WTC11 (cell line): ENCODE measurements at regions not wholly inside any gene's neighbourhood (a gene's known extent, or its start where the extent isn't known, plus 50 kb on each side); places are given as distances from the start of the nearest gene placed in this dataset.

Source experiments
- ATAC-seq: fragments of 200-7000 bp; cut with Tn5 transposase; 2 replicates; pipeline ENCODE4 v1.10.0; 2021; ENCODE audit warnings: mild to moderate bottlenecking, moderate library complexity
- CTCF ChIA-PET: fragments of 300-600 bp; sonication (Branson Sonifier 250); formaldehyde crosslinking; loops from one replicate; lab custom pipeline; 2021; ENCODE audit warnings: antibody characterized with exemption; lab: Charles Lee
- POLR2A ChIA-PET: fragments of 350-600 bp; sonication (Branson Sonifier 250); formaldehyde crosslinking; loops from one replicate; lab custom pipeline; 2021; ENCODE audit warnings: antibody characterized with exemption; lab: Charles Lee
- DNase-seq: peaks from one replicate; pipeline ENCODE4 v3.0.0; 2021; ENCODE audit warnings: low spot score
- H3K27ac Mint-ChIP-seq: 2 replicates; pipeline ENCODE4 v1.8.0; 2021; ENCODE audit warnings: mixed read lengths
- H3K27me3 Mint-ChIP-seq: 2 replicates; pipeline ENCODE4 v1.8.0; 2021; ENCODE audit warnings: low read depth, mild to moderate bottlenecking, moderate library complexity, mixed read lengths
- H3K36me3 Mint-ChIP-seq: 2 replicates; pipeline ENCODE4 v1.8.0; 2021; ENCODE audit warnings: mixed read lengths
- H3K4me1 Mint-ChIP-seq: 2 replicates; pipeline ENCODE4 v1.8.0; 2022; ENCODE audit warnings: mixed read lengths
- H3K4me3 Mint-ChIP-seq: 2 replicates; pipeline ENCODE4 v1.8.0; 2021; ENCODE audit warnings: mild to moderate bottlenecking, moderate library complexity, mixed read lengths
- H3K9me3 Mint-ChIP-seq: 2 replicates; pipeline ENCODE4 v1.8.0; 2021; ENCODE audit warnings: mixed read lengths
- ARID4B ChIP-seq: sonication (generic); formaldehyde crosslinking; IDR thresholded peaks from 2 replicates; pipeline ENCODE4 v1.8.0; 2023; ENCODE audit warnings: missing genetic modification reagents, mild to moderate bottlenecking, borderline replicate concordance
- ATF1 ChIP-seq: sonication (generic); formaldehyde crosslinking; IDR thresholded peaks from 2 replicates; pipeline ENCODE4 v1.8.1; 2023; ENCODE audit warnings: mild to moderate bottlenecking, moderate library complexity, missing genetic modification reagents
- CTCF ChIP-seq: fragments of 200-600 bp; IDR thresholded peaks from 2 replicates; pipeline ENCODE4 v1.8.0; 2022; ENCODE audit warnings: antibody characterized with exemption
- ELF4 ChIP-seq: sonication (generic); formaldehyde crosslinking; IDR thresholded peaks from 2 replicates; pipeline ENCODE4 v1.8.1; 2022; ENCODE audit warnings: low read depth, mild to moderate bottlenecking, moderate library complexity, missing genetic modification reagents
- FOXP1 ChIP-seq: sonication (generic); formaldehyde crosslinking; IDR thresholded peaks from 2 replicates; pipeline ENCODE4 v1.8.0; 2022; ENCODE audit warnings: missing genetic modification reagents, mild to moderate bottlenecking, moderate library complexity, borderline replicate concordance
- MAX ChIP-seq: sonication (generic); formaldehyde crosslinking; IDR thresholded peaks from 2 replicates; pipeline ENCODE4 v1.8.0; 2022; ENCODE audit warnings: mild to moderate bottlenecking, missing genetic modification reagents
- MXD4 ChIP-seq: fragments of 250-450 bp; sonication (Bioruptor Pico); IDR thresholded peaks from 2 replicates; pipeline ENCODE4 v1.8.0; 2021; ENCODE audit warnings: mild to moderate bottlenecking, moderate library complexity, borderline replicate concordance
- RELA ChIP-seq: sonication (generic); formaldehyde crosslinking; IDR thresholded peaks from 2 replicates; pipeline ENCODE4 v1.8.1; 2022; ENCODE audit warnings: missing genetic modification reagents, mild to moderate bottlenecking, borderline replicate concordance
- SOX15 ChIP-seq: fragments of 250-450 bp; sonication (Bioruptor Pico); IDR thresholded peaks from 2 replicates; pipeline ENCODE4 v1.9.0; 2021; ENCODE audit warnings: mild to moderate bottlenecking
- STAT6 ChIP-seq: sonication (generic); formaldehyde crosslinking; conservative IDR thresholded peaks from 2 replicates; pipeline ENCODE4 v1.8.1; 2023; ENCODE audit warnings: mild to moderate bottlenecking, low read depth, missing genetic modification reagents, moderate library complexity
- TEAD1 ChIP-seq: sonication (generic); formaldehyde crosslinking; IDR thresholded peaks from 2 replicates; pipeline ENCODE4 v1.8.0; 2022; ENCODE audit warnings: mild to moderate bottlenecking, missing genetic modification reagents
- ZNF138 ChIP-seq: sonication (generic); formaldehyde crosslinking; conservative IDR thresholded peaks from 2 replicates; pipeline ENCODE4 v1.8.1; 2022; ENCODE audit warnings: mild to moderate bottlenecking, moderate library complexity, missing genetic modification reagents
- ZNF232 ChIP-seq: sonication (generic); formaldehyde crosslinking; IDR thresholded peaks from 2 replicates; pipeline ENCODE4 v1.8.0; 2022; ENCODE audit warnings: mild to moderate bottlenecking, missing genetic modification reagents
- ZNF396 ChIP-seq: fragments of 250-450 bp; sonication (Bioruptor Pico); IDR thresholded peaks from 2 replicates; pipeline ENCODE4 v1.8.0; 2021; ENCODE audit warnings: mild to moderate bottlenecking, moderate library complexity, borderline replicate concordance
- ZNF532 ChIP-seq: fragments of 250-450 bp; sonication (Bioruptor Pico); IDR thresholded peaks from 2 replicates; pipeline ENCODE4 v1.9.0; 2021; ENCODE audit warnings: mild to moderate bottlenecking, borderline replicate concordance

GRCh38 chr7:136492366-136492765 lies 376.1 kb upstream of the CHRM2 start:
- DNase-seq (no peak), ATAC-seq (no peak)
- Mint-ChIP-seq H3K4me1 (peaks cover 7% of the 10 kb centered on the region), H3K9me3 (no peaks in the 10 kb centered on the region), H3K4me3 (no peak overlapping the region), H3K36me3 (no peaks in the 10 kb centered on the region), H3K27me3 (no peaks in the 10 kb centered on the region), H3K27ac (no peak overlapping the region)
- CTCF ChIA-PET, result no interaction called here
- POLR2A ChIA-PET, result no interaction called here
- no peak for TF ChIP-seq RELA (CRISPR knock-in tag)
- TF ChIP-seq MAX (CRISPR knock-in tag), result no peak
- TF ChIP-seq ZNF138 (CRISPR knock-in tag), result no peak
- TF ChIP-seq ATF1 (CRISPR knock-in tag), result no peak
- TF ChIP-seq MXD4 (CRISPR knock-in tag), result no peak
- no peak for TF ChIP-seq CTCF
- TF ChIP-seq SOX15 (CRISPR knock-in tag), result no peak
- no peak for TF ChIP-seq ARID4B (CRISPR knock-in tag)
- no peak for TF ChIP-seq ZNF232 (CRISPR knock-in tag)
- TF ChIP-seq ELF4 (CRISPR knock-in tag), result no peak

GRCh38 chr7:136489808-136490207 lies 378.6 kb upstream of the CHRM2 start:
- ChIA-PET POLR2A (no interaction called here), CTCF (no interaction called here)
- Mint-ChIP-seq H3K36me3 (no peaks in the 10 kb centered on the region), H3K27me3 (no peaks in the 10 kb centered on the region), H3K27ac (no peak overlapping the region), H3K4me1 (no peaks in the 10 kb centered on the region), H3K9me3 (no peaks in the 10 kb centered on the region), H3K4me3 (no peak overlapping the region)
- DNase-seq, result no peak
- no peak for ATAC-seq
- no peak for TF ChIP-seq ZNF532 (CRISPR knock-in tag)
- TF ChIP-seq STAT6 (CRISPR knock-in tag), result no peak
- TF ChIP-seq ZNF396 (CRISPR knock-in tag), result no peak
- TF ChIP-seq FOXP1 (CRISPR knock-in tag), result no peak
- no peak for TF ChIP-seq TEAD1 (CRISPR knock-in tag)
